Stimulated activated effector memory CD8-positive, alpha-beta T cell treated with anti-CD3 and anti-CD28 coated beads, Interleukin-12 subunit alpha, Interleukin-12 subunit beta, amount 100 ng/mL, for 72 hours (primary cell): ENCODE measurements at regions not wholly inside any gene's neighbourhood (a gene's known extent, or its start where the extent isn't known, plus 50 kb on each side); places are given as distances from the start of the nearest gene placed in this dataset.

Experiments
- ATAC-seq: fragments of 150-1000 bp; cut with Tn5 transposase; 2 replicates; pipeline ENCODE4 v1.10.0; 2021
- DNase-seq, 2 donors: peaks; one replicate each; pipeline ENCODE4 v3.0.0; 2021 to 2022; ENCODE audit warnings: low spot score in 2 of 2
- H3K27ac Mint-ChIP-seq: one replicate; pipeline ENCODE4 v1.8.0; 2022; ENCODE audit warnings: mild to moderate bottlenecking, mixed read lengths
- H3K36me3 Mint-ChIP-seq: one replicate; pipeline ENCODE4 v1.8.0; 2022; ENCODE audit warnings: mild to moderate bottlenecking, mixed read lengths
- H3K4me1 Mint-ChIP-seq: one replicate; pipeline ENCODE4 v1.8.0; 2022; ENCODE audit warnings: mixed read lengths
- H3K4me3 Mint-ChIP-seq: one replicate; pipeline ENCODE4 v1.8.0; 2022; ENCODE audit warnings: mild to moderate bottlenecking, mixed read lengths
- H3K9me3 Mint-ChIP-seq: one replicate; pipeline ENCODE4 v1.8.0; 2022; ENCODE audit warnings: mixed read lengths

DNA sequence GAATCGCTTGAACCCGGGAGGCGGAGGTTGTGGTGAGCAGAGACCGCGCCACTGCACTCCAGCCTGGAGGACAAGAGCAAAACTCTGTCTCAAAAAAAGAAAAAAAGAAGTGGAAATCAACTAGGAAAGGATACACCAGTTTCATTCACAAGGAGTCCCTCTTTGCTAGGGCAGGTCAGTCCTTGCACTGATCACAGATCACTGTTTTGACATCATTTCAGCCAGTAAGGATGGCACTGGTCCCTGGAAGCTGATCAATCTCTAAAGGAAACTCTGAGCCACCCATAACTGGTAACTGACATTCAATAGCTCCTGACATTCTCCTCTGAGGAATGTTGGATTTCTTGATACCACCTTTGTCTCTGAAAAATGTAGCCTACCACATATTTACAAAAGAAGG, 243.1 kb upstream of the SLC35B3 start:
- ATAC-seq: no peak
- Mint-ChIP-seq H3K27ac (no peak overlapping the region), H3K9me3 (peaks cover 21% of the 10 kb centered on the region), H3K4me1 (no peaks in the 10 kb centered on the region), H3K4me3 (no peak overlapping the region), H3K36me3 (no peaks in the 10 kb centered on the region)
- no peak for DNase-seq

DNA sequence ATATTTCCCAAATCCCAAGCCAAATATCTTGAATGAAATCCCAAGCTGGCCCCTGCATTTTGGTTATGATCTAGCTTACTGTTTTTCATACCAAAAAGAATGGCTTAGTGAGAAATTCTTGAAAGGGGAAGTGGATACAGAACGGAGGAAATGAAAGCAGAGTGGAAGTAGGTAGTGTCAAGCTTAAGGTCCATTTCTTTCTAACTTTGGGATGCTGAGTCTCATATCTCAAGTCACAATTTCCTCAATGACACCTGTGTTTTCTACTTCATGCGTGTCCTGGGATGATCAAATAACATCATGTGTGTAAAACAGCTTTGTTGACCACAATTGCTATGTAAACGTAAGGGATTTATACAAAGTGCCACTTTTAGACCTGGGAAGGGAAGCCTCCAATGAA, 238.8 kb upstream of the SLC35B3 start:
- Mint-ChIP-seq H3K4me3 (no peak overlapping the region), H3K4me1 (no peaks in the 10 kb centered on the region), H3K27ac (no peak overlapping the region), H3K9me3 (peaks cover 8% of the 10 kb centered on the region), H3K36me3 (no peaks in the 10 kb centered on the region)
- ATAC-seq: no peak
- DNase-seq: no peak

DNA sequence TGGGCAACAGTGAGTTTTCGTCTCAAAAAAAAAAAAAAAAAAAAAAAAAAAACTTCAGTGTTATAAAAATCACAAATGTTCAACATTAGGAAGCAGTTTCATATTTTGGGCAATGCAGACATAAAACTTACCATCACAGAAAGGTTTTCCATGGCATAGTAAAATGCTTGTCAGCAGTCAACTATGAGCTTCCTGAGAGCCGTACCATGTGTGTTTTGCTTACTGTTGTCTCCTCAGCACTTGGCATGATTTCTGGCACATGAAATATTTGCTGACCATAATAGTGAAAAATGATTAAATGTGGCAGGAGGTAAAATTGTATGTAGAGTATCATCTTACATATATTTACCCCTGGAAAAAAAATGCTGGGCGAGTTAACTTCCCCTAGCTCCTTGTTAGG, 237.5 kb upstream of the SLC35B3 start:
- Mint-ChIP-seq H3K4me3 (no peak overlapping the region), H3K9me3 (peaks cover 6% of the 10 kb centered on the region), H3K4me1 (no peaks in the 10 kb centered on the region), H3K27ac (no peak overlapping the region), H3K36me3 (no peaks in the 10 kb centered on the region)
- no peak for ATAC-seq
- DNase-seq: no peak

DNA sequence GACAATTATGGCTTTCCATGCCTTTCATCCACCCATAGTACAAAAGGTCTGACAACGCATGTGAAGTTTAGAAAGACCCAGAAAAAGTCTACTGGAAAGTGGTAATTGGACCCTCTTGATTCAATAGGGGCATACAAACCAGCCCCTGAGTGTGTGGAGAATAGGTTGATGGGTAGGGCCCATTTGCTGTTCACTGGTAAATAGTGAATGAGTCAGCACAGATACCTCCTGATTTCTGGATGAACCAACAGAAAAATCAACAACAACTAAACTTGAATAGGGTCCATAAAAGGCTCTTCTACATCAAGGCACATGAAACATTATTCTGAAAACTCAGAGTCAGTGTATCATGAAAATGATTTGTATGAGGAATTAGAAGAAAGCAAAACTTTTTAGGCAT, 235.4 kb upstream of the SLC35B3 start:
- ATAC-seq (no peak), DNase-seq (no peak)
- Mint-ChIP-seq H3K27ac (no peak overlapping the region), H3K4me3 (no peak overlapping the region), H3K9me3 (peaks cover 12% of the 10 kb centered on the region), H3K36me3 (no peaks in the 10 kb centered on the region), H3K4me1 (no peaks in the 10 kb centered on the region)

DNA sequence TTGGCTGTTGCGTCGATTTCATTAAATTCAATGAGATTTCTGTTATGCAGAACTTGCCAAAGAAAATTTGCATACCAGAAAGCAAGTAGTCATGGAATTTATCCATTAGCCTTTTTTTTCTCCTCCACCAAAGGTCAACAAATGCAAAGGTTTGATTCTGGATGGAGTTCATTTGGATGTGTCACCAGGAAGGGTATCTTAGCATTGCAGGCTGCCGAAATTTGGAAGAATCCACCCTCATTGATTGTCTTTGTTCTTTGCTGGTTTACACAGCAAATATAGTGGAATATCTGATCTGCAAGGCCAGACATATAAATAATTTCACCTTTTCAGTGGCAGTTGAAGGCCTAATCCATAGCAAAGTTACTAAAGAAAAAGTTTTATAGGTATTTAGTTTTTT, 229.4 kb upstream of the SLC35B3 start:
- DNase-seq (no peak), ATAC-seq (no peak)
- Mint-ChIP-seq H3K9me3 (peaks cover 11% of the 10 kb centered on the region), H3K27ac (no peak overlapping the region), H3K36me3 (no peaks in the 10 kb centered on the region), H3K4me3 (no peak overlapping the region), H3K4me1 (no peaks in the 10 kb centered on the region)

DNA sequence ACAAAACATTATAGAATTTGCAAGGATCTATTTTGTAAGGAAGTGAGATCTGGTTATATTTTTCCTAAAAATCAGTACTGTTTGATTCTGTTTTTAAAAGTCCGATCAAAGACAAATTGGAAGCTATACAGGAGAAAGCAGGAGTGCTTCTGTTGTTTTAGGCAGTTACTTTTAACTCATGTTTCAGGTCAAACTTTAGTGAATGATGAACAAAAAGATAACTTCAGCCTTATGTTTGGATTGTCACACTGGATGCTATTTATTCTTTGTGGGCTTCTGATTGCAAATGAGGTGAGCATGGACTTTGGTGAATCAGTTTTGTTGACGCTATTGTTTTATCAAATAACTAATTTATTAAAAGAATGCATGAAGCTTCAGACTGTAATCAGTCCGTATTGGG, 228.7 kb upstream of the SLC35B3 start:
- no peak for ATAC-seq
- no peak overlapping the region for H3K4me3 Mint-ChIP-seq
- H3K4me1 Mint-ChIP-seq: no peaks in the 10 kb centered on the region
- no peak overlapping the region for H3K27ac Mint-ChIP-seq
- DNase-seq: no peak
- H3K36me3 Mint-ChIP-seq: no peaks in the 10 kb centered on the region
- peaks cover 11% of the 10 kb centered on the region for H3K9me3 Mint-ChIP-seq

DNA sequence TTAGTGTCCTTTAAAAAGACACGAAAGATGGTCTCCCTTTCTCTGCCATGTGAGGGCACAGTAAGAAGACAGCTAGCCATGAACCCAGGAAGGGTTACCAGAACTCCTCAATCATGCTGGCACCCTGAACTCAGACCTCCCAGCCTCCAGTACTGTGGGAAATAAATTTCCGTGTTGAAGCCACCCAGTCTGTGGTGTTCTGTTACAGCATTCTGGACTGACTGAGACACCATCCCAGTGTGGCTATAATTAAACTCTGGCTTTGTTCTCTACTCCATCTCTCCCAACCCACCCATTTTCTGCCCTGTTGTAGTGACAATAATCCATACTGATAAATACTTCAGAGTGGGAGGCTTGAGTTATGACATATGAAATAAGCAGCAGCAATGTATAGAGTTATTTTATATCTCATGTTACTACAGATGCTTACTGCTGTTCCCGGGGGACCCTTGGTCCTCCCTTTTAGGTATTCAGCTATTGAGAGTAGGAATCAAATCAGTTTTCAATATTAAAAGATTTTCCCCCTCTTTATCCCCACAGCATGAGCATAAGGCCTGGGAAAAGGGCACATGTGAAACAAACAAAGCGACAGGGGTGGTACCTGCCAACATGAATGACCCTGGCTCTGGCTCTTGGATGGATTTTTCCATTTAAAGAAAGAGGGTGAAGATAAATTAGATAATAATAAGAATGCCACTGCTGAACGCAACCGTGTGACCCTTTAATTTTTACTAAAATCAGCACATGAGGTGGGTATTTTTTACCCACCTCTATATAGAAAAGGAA, 224.3 kb upstream of the SLC35B3 start:
- Mint-ChIP-seq H3K4me3 (no peak overlapping the region), H3K4me1 (no peaks in the 10 kb centered on the region), H3K9me3 (peaks cover 26% of the 10 kb centered on the region), H3K36me3 (no peaks in the 10 kb centered on the region), H3K27ac (no peak overlapping the region)
- no peak for DNase-seq
- ATAC-seq: no peak

DNA sequence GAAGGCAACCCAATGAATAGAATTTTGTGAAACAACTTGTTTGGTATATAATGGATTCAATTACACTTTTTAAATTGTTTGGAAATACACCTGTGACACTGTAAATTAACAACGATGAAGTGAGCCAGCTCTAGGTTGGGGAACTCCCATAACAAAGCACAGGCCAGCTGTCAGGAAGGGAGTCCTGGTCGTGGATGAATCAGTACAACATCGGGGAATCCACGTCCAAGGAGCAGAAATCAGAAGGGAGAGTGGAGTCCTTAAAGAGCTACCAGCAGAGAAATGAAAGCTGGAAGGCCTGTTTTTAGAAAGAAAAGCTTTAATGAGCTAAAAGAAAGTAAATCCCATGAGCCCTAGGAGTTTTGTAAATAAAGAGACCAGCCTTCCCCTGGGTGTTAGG, 223.1 kb upstream of the SLC35B3 start:
- H3K9me3 Mint-ChIP-seq: peaks cover 26% of the 10 kb centered on the region
- DNase-seq: no peak
- H3K27ac Mint-ChIP-seq: no peak overlapping the region
- H3K36me3 Mint-ChIP-seq: no peaks in the 10 kb centered on the region
- H3K4me3 Mint-ChIP-seq: no peak overlapping the region
- H3K4me1 Mint-ChIP-seq: no peaks in the 10 kb centered on the region
- no peak for ATAC-seq

DNA sequence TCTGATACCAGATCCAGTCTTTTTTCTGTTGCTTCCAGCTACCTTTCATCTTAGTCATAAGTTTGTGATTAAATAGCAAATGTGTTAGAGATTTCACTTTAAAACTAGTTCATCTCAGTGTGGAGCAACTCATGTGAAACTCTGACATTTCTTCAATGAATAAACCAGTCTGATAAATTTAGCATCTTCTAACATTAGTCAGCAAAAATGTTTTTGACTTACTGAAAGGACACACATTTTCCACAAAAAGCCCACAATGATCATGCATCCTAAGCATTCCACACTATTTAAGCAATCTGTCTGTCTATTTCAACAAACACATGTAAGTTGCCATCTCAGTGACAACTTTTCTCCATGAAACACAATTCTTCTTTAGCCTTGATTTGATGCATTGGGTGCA, 222.2 kb upstream of the SLC35B3 start:
- peaks cover 26% of the 10 kb centered on the region for H3K9me3 Mint-ChIP-seq
- no peaks in the 10 kb centered on the region for H3K36me3 Mint-ChIP-seq
- DNase-seq: no peak
- H3K27ac Mint-ChIP-seq: no peak overlapping the region
- H3K4me1 Mint-ChIP-seq: no peaks in the 10 kb centered on the region
- ATAC-seq: no peak
- no peak overlapping the region for H3K4me3 Mint-ChIP-seq

DNA sequence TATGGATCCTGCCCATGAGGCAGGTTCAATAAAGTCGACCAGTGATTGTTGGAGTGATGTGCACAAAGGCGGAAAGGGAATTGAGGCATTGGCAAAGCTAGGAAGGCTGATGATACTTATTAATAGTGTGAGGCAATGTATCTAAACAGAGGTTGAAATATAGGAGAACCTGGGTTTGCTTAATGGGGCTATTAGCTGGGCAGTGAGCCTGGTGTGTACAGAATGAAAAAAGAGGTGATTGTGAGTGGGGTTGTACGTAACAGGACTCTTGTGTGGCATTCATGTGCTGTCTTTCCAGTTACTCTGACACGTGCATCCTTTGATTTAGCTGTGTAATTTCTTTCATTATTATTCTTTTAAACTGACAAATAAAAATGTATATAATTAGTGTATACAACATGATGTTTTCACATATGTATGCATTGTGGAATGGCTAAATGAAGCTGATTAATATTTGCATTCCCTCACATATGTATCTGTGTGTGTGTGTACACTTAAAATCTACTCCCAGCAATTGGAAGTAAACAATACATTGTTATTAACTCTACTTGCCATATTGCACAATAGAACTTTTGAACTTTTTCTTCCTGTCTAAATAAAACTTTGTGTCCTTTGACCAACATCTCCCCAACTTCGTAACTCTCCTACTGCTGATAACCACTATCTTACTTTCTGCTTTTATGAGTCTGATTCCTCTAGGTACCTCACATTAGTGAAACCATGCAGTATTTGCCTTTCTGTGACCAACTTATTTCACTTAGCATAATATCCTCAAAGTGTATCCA, 220.5 kb upstream of the SLC35B3 start:
- H3K36me3 Mint-ChIP-seq: no peaks in the 10 kb centered on the region
- ATAC-seq (no peak), DNase-seq (no peak)
- no peak overlapping the region for H3K27ac Mint-ChIP-seq
- no peak overlapping the region for H3K4me3 Mint-ChIP-seq
- H3K4me1 Mint-ChIP-seq: no peaks in the 10 kb centered on the region
- peaks cover 28% of the 10 kb centered on the region for H3K9me3 Mint-ChIP-seq

DNA sequence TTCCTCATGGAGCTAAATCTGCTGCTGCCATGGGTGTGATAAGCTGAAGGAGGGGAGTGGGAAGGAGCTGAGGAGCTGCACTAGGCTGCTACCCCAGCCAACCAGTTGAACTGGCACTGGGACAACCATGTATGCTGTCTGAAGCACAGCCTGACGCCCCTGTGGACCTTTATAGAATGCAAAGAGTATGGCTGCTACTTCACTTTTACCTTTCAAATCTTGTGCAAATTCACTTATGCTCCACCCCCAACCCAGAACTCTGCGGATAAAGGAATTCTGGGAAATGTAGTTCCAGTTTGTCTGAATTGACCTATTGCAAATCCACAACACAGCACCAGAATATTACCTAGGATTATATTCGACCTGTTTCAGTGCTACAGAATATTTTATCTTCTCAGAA, 217.4 kb upstream of the SLC35B3 start:
- no peaks in the 10 kb centered on the region for H3K4me1 Mint-ChIP-seq

DNA sequence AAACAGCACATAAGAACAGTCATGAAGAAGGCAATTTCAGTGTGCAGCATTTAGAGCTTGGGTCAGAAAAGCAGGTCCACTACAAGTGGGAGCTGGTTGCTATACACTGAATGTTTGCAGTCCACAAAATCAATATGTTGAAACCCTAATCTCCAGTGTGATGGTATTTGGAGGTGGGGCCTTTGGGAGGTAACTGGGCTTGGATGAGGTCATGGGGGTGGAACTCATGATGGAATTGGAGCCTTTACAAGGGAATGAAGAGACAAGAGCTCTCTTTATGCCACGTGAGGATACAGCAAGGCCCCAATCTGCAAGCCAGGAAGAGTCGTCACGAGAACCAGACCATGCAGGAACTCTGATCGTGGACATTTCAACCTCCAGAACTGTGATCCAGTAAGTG, 216.7 kb upstream of the SLC35B3 start:
- Mint-ChIP-seq H3K4me1 (no peaks in the 10 kb centered on the region), H3K27ac (no peak overlapping the region), H3K9me3 (peaks cover 35% of the 10 kb centered on the region), H3K4me3 (no peak overlapping the region), H3K36me3 (no peaks in the 10 kb centered on the region)
- ATAC-seq (no peak), DNase-seq (no peak)

More for the DNA sequence above, 217.4 kb upstream of the SLC35B3 start:
- Mint-ChIP-seq H3K36me3 (no peaks in the 10 kb centered on the region), H3K9me3 (peaks cover 35% of the 10 kb centered on the region), H3K27ac (no peak overlapping the region), H3K4me3 (no peak overlapping the region)
- DNase-seq (no peak), ATAC-seq (no peak)

DNA sequence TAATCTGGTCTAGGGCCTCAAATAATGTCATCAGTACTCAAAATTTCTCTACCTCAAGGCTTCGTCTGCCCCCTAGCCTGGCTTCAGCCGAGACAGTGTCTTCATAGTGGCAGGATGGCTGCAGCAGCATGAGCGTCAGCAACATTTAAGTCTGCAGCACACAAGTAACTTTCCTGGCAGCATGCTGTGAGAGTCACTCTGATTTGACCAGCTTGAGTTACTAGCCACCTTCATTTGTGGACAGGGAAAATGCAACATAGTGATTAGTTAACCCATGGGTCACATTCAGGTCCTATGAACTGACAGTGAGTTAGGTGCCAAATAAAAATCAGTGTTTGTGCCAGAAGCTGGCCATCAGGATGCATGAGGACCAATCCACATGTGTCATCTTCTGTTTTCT, 209.9 kb upstream of the SLC35B3 start:
- Mint-ChIP-seq H3K9me3 (peaks cover 25% of the 10 kb centered on the region), H3K27ac (no peak overlapping the region), H3K4me3 (no peak overlapping the region), H3K36me3 (no peaks in the 10 kb centered on the region), H3K4me1 (no peaks in the 10 kb centered on the region)
- ATAC-seq (no peak), DNase-seq (no peak)

DNA sequence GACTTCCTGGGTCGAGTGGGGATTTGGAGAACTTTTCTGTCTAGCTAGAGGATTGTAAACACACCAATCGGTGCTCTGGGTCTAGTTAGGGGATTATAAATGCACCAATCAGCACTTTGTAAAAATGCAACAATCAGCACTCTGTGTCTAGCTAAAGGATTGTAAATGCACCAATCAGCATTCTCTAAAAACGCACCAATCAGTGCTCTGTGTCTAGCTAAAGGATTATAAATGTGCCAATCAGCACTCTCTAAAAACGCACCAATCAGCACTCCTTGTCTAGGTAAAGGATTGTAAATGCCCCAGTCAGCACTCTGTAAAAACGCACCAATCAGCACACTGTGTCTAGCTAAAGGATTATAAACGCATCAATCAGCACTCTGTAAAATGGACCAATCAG, 209.0 kb upstream of the SLC35B3 start:
- no peak for DNase-seq
- Mint-ChIP-seq H3K9me3 (peaks cover 21% of the 10 kb centered on the region), H3K36me3 (no peaks in the 10 kb centered on the region), H3K4me1 (no peaks in the 10 kb centered on the region), H3K4me3 (no peak overlapping the region), H3K27ac (no peak overlapping the region)
- ATAC-seq: no peak

DNA sequence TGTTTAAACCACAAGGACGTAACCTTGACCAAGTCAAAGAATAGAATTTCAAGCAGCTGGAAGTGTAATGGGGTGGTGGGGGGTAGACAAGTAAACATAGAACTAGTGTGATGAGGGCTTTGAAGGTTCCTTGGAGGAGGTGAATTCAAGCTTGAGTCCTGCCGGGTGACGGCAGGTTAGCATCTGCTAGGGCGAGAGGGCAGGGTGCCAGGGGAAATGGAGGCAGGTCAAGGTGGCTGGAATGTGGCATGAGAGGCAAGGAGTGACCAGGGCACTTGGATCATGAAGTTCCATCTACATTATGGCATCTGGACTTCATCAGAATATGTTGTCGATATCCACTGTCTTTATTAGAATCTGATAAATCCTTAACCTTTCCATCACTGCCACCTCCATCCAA, 207.5 kb upstream of the SLC35B3 start:
- Mint-ChIP-seq H3K27ac (no peak overlapping the region), H3K9me3 (peaks cover 15% of the 10 kb centered on the region), H3K36me3 (no peaks in the 10 kb centered on the region), H3K4me3 (no peak overlapping the region), H3K4me1 (no peaks in the 10 kb centered on the region)
- DNase-seq (no peak), ATAC-seq (no peak)

DNA sequence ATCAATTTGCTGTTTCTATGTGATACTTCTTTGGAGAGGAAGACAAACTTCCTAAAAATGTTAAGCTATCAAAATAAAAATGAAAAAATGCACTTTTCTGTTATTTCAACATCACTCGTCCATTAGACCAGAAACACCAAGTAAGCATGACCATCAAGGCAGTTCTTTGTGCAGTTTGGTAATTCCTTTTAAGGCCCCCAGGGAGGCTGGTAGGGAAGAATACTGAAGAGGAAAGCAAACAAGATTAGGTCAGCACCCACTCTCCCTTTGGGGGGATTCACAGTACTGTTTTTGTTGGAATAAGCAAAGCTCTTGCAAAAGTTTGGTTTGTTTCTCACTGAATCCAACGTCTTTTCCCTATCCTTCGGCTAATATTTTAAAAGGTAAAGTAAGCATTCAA, 206.8 kb upstream of the SLC35B3 start:
- ATAC-seq (no peak), DNase-seq (no peak)
- H3K9me3 Mint-ChIP-seq: peaks cover 13% of the 10 kb centered on the region
- H3K4me3 Mint-ChIP-seq: no peak overlapping the region
- no peaks in the 10 kb centered on the region for H3K4me1 Mint-ChIP-seq
- no peak overlapping the region for H3K27ac Mint-ChIP-seq
- no peaks in the 10 kb centered on the region for H3K36me3 Mint-ChIP-seq
